Fibroblast of lung (primary cell): ENCODE measurements at regions not wholly inside any gene's neighbourhood (a gene's known extent, or its start where the extent isn't known, plus 50 kb on each side); places are given as distances from the start of the nearest gene placed in this dataset.

ENCODE experiments used
- CTCF ChIP-seq, 2 donors: IDR thresholded peaks in 1 of 2; conservative IDR thresholded peaks in 1 of 2; 1 replicate in 1 of 2; 2 replicates in 1 of 2; pipeline ENCODE4 v1.5.1; 2011 to 2012; ENCODE audit warnings: low read length in 2 of 2, control low read depth in 1 of 2, inconsistent platforms in 1 of 2, low read depth in 1 of 2, mild to moderate bottlenecking in 1 of 2
- EZH2 ChIP-seq: IDR thresholded peaks from 2 replicates; pipeline ENCODE4 v1.5.1; 2012; ENCODE audit warnings: low read length, control low read depth, mild to moderate bottlenecking; ENCODE audit errors: missing control alignments

DNA sequence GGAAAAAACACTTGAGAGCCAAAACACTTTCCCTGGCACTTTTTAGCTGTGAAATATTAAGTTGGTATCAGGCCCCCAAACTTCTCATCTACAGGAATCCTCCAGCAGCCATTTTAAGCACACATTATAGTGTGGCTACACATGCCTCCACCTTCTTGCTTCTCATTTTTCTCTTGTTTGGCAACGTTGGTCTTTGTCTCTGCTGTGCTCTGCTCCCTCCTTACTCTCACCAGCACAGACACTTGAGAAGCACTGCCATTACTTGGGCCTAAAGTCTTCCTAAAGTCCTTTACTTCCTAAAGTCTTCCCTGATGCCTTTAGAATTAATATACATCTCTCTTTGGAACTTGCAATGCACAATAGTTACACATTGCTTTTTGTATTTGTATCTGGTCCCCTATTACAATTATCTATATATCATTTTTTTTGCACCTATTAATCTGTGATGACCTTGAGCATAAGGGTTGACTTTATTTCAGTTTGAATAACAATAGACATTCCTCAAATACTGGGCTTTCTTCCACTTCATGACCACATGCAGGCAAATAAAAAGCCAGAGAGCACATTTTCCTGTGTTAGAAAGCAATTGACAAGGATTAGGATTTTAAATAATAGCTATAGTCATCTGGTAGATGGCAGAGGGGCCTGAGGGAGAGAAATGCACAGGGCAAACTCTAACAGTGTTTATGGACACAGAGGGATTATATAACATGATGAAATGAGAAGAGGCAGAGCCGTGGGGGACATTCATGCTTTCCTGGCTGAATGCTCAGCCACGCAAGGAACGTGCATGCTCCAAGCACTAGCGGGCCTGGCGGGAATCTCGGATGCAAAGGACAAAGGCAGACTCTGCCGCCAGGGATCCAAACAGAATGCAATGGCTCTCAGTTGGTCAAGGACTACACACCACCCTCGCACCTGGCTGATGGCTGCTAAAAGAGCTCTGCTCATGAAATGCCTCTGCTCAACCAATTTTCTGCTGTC is 99.3 kb downstream of the CDC14C start:
- no peak for TF ChIP-seq CTCF (conservative IDR thresholded peaks at IDR 0.05 in 1 of 2, IDR thresholded peaks at IDR 0.05 in 1 of 2; ENCODE audit: low read depth in 1 of 2, low read length in 2 of 2)
- TF ChIP-seq EZH2 = no peak
